OCI-LY7 (cell line): ENCODE measurements at regions not wholly inside any gene's neighbourhood (a gene's known extent, or its start where the extent isn't known, plus 50 kb on each side); places are given as distances from the start of the nearest gene placed in this dataset.

Experiments used
- BruUV-seq: library from RNA; stranded (reverse); fragments of 400-500 nt; replicated peaks from 2 replicates; lab custom pipeline; 2021; lab: Mats Ljungman, UMichigan
- CTCF ChIA-PET: fragments of 300-600 bp; sonication (Branson Sonifier 250); formaldehyde crosslinking; loops from one replicate; lab custom pipeline; 2022; ENCODE audit warnings: antibody characterized with exemption; ENCODE audit not compliant: unreplicated experiment; lab: Charles Lee
- POLR2A ChIA-PET: fragments of 300-600 bp; sonication (Branson Sonifier 250); formaldehyde crosslinking; loops from one replicate; lab custom pipeline; 2022; ENCODE audit warnings: antibody characterized with exemption; lab: Charles Lee
- DNase-seq: peaks from one replicate; pipeline ENCODE4 v3.0.0-alpha.2; 2015; ENCODE audit warnings: low spot score
- H2AFZ ChIP-seq: fragments of 200-600 bp; sonication (generic), shearing (Covaris generic); 2 replicates; pipeline ENCODE4 v1.6.1; 2014; ENCODE audit warnings: mild to moderate bottlenecking, antibody characterized with exemption, low read length, moderate library complexity
- H3K27ac ChIP-seq: fragments of 200-600 bp; sonication (generic); 2 replicates; pipeline ENCODE4 v1.5.1; 2014; ENCODE audit warnings: mixed run types, low read depth, mild to moderate bottlenecking, moderate library complexity, low read length, inconsistent platforms; ENCODE audit not compliant: poor library complexity, severe bottlenecking
- H3K36me3 ChIP-seq: fragments of 200-600 bp; sonication (generic); 2 replicates; pipeline ENCODE4 v1.6.1; 2014; ENCODE audit warnings: mild to moderate bottlenecking, antibody characterized with exemption, low read length, moderate library complexity, mixed read lengths; ENCODE audit not compliant: insufficient read depth
- H3K4me1 ChIP-seq: fragments of 200-600 bp; sonication (generic); 2 replicates; pipeline ENCODE4 v1.5.1; 2014; ENCODE audit warnings: mild to moderate bottlenecking, low read length; ENCODE audit not compliant: insufficient read depth, poor library complexity, severe bottlenecking
- H3K4me2 ChIP-seq: fragments of 200-600 bp; sonication (generic); 2 replicates; pipeline ENCODE4 v1.6.1; 2014; ENCODE audit warnings: mild to moderate bottlenecking, low read length
- H3K4me3 ChIP-seq: fragments of 200-600 bp; sonication (generic); 2 replicates; pipeline ENCODE4 v1.5.1; 2014; ENCODE audit warnings: mild to moderate bottlenecking, low read depth, low read length; ENCODE audit not compliant: poor library complexity, severe bottlenecking
- H3K79me2 ChIP-seq: fragments of 200-600 bp; sonication (generic); 2 replicates; pipeline ENCODE4 v1.6.1; 2016; ENCODE audit warnings: low read depth, mild to moderate bottlenecking, low read length, moderate library complexity, mixed read lengths; ENCODE audit not compliant: insufficient read depth
- H3K9me2 ChIP-seq: fragments of 200-600 bp; sonication (generic); 2 replicates; pipeline ENCODE4 v1.6.1; 2016; ENCODE audit warnings: mild to moderate bottlenecking, low read length, mixed read lengths; ENCODE audit not compliant: insufficient read depth
- H3K9me3 ChIP-seq: fragments of 200-600 bp; sonication (generic); 2 replicates; pipeline ENCODE4 v1.6.1; 2014; ENCODE audit warnings: mild to moderate bottlenecking, mixed run types, low read length, mixed read lengths
- H4K20me1 ChIP-seq: fragments of 200-600 bp; sonication (generic); 2 replicates; pipeline ENCODE4 v1.6.1; 2014; ENCODE audit warnings: mild to moderate bottlenecking, antibody characterized with exemption, low read length, moderate library complexity, mixed read lengths; ENCODE audit not compliant: insufficient read depth
- EZH2phosphoT487 ChIP-seq: fragments of 200-600 bp; sonication (generic); IDR thresholded peaks from 2 replicates; pipeline ENCODE4 v1.6.1; 2018; ENCODE audit warnings: low read depth, borderline replicate concordance, mild to moderate bottlenecking, mixed run types, antibody characterized with exemption, low read length, moderate library complexity, mixed read lengths
- intact Hi-C: fragments of 100-400 bp; cut with micrococcal nuclease; formaldehyde crosslinking; loops from one replicate; pipeline ENCODE4 v1.10.0; 2022; ENCODE audit not compliant: unreplicated experiment
- TF ChIP-seq, protein P1 (sequence below): fragments of 200-600 bp; sonication (generic); conservative IDR thresholded peaks from 2 replicates; pipeline ENCODE4 v1.5.1; 2014; ENCODE audit warnings: mild to moderate bottlenecking, antibody characterized with exemption, low read length, moderate library complexity, mixed read lengths

DNA sequence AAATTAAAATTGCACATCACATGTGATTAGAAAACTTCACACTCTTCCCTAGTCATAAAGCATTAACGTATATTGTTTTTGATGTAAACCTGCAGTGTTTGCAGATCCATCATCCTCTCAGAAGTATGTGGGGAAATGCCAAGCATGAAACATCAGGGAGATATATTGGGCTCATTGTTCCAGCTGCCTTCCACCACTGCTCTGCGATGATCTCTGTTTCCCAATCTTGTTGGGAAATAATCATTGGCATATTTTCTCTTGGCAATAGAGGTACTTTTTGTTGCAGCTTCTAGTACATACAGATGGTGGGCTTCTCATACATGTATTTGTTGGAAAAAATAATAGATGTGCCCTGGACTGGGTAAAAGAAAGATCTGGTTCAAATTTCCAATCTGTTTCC, 466.3 kb upstream of the HS3ST1 start:
- Histone ChIP-seq H3K4me1 (no peaks in the 10 kb centered on the region), H3K27ac (no peak overlapping the region), H4K20me1 (no peaks in the 10 kb centered on the region), H3K4me3 (no peak overlapping the region), H3K79me2 (no peaks in the 10 kb centered on the region), H3K4me2 (no peak overlapping the region), H2AFZ (no peak overlapping the region), H3K9me3 (no peaks in the 10 kb centered on the region), H3K9me2 (no peaks in the 10 kb centered on the region), H3K36me3 (no peaks in the 10 kb centered on the region)
- no peak for DNase-seq
- TF ChIP-seq, protein P1, sequence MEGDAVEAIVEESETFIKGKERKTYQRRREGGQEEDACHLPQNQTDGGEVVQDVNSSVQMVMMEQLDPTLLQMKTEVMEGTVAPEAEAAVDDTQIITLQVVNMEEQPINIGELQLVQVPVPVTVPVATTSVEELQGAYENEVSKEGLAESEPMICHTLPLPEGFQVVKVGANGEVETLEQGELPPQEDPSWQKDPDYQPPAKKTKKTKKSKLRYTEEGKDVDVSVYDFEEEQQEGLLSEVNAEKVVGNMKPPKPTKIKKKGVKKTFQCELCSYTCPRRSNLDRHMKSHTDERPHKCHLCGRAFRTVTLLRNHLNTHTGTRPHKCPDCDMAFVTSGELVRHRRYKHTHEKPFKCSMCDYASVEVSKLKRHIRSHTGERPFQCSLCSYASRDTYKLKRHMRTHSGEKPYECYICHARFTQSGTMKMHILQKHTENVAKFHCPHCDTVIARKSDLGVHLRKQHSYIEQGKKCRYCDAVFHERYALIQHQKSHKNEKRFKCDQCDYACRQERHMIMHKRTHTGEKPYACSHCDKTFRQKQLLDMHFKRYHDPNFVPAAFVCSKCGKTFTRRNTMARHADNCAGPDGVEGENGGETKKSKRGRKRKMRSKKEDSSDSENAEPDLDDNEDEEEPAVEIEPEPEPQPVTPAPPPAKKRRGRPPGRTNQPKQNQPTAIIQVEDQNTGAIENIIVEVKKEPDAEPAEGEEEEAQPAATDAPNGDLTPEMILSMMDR = no peak
- no peak for TF ChIP-seq EZH2phosphoT487
- ChIA-PET CTCF (interaction anchor here (0.7 kb wide), 1 partner anchor 166 kb away, joined by 3 read pairs; no protein-coding TSS in a partner anchor), POLR2A (no interaction called here)
- no TSS peak for BruUV-seq
- intact Hi-C loops = no loop called here

DNA sequence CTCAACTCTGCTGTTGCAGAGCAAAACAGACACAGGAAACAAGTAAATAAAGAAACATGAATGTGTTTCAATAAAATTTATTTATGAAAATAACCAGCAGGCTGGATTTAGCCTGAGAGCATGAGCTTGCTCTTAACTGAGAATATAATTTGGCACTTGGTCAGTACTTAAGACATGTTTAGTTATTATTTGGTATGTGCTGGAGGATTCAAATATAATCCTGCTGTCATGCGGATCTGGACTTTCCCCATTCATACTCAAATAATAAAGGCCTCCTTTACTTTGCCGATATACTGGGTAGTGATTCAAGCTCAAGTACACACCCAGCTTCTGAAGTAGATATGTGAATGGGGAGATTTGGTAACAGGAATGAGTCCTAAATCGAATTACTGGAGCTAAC, 465.5 kb upstream of the HS3ST1 start:
- no peaks in the 10 kb centered on the region for H3K79me2 ChIP-seq
- H3K9me3 ChIP-seq = no peaks in the 10 kb centered on the region
- CTCF ChIA-PET = interaction anchor here (0.7 kb wide), 1 partner anchor 165 kb away, joined by 3 read pairs; no protein-coding TSS in a partner anchor
- intact Hi-C loops = no loop called here
- no peak for DNase-seq
- no peaks in the 10 kb centered on the region for H4K20me1 ChIP-seq
- no peak overlapping the region for H3K4me3 ChIP-seq
- no peak overlapping the region for H3K27ac ChIP-seq
- H3K9me2 ChIP-seq = no peaks in the 10 kb centered on the region
- TF ChIP-seq, protein P1 = no peak
- no peak for TF ChIP-seq EZH2phosphoT487
- no peak overlapping the region for H3K4me2 ChIP-seq
- H2AFZ ChIP-seq = no peak overlapping the region
- no TSS peak for BruUV-seq
- H3K4me1 ChIP-seq = no peaks in the 10 kb centered on the region
- POLR2A ChIA-PET = no interaction called here
- no peaks in the 10 kb centered on the region for H3K36me3 ChIP-seq

DNA sequence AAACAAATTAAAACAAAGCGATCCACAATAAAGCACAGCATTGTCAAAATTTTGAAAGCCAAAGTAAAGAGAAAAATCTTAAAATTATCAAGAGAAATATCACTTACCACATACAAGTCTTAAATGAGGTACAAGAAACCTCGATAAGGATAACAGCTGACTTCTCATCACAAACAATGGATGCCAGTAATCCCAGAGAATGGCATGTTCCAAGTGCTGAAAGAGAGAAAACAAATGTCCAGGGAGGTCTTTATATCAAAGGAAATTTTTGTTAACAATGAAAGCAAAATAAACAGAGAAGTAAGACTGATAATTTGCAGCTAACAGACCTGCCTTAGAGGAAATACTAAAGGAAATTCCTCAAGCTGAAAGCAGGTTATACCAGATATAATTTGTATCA, 460.4 kb upstream of the HS3ST1 start:
- BruUV-seq = no TSS peak
- Histone ChIP-seq H3K9me3 (no peaks in the 10 kb centered on the region), H3K4me3 (no peak overlapping the region), H3K9me2 (no peaks in the 10 kb centered on the region), H3K4me1 (no peaks in the 10 kb centered on the region), H3K4me2 (no peak overlapping the region), H3K36me3 (no peaks in the 10 kb centered on the region), H2AFZ (no peak overlapping the region), H3K79me2 (no peaks in the 10 kb centered on the region), H3K27ac (no peak overlapping the region), H4K20me1 (no peaks in the 10 kb centered on the region)
- CTCF ChIA-PET = no interaction called here
- POLR2A ChIA-PET = no interaction called here
- intact Hi-C loops = no loop called here
- no peak for TF ChIP-seq EZH2phosphoT487
- TF ChIP-seq, protein P1 = no peak
- no peak for DNase-seq
